Ishikawa (cell line): ENCODE measurements at regions not wholly inside any gene's neighbourhood (a gene's known extent, or its start where the extent isn't known, plus 50 kb on each side); places are given as distances from the start of the nearest gene placed in this dataset.

Experiments
- CEBPB ChIP-seq: IDR thresholded peaks from 2 replicates; pipeline ENCODE4 v1.6.1; 2012
- CREB1 ChIP-seq: IDR thresholded peaks from 2 replicates; pipeline ENCODE4 v1.6.1; 2012; ENCODE audit warnings: low read depth
- EP300 ChIP-seq: IDR thresholded peaks from 2 replicates; pipeline ENCODE4 v1.6.1; 2012; ENCODE audit warnings: borderline replicate concordance
- FOXM1 ChIP-seq: IDR thresholded peaks from 2 replicates; pipeline ENCODE4 v1.6.1; 2012; ENCODE audit warnings: low read depth, borderline replicate concordance
- MAX ChIP-seq: IDR thresholded peaks from 2 replicates; pipeline ENCODE4 v1.6.1; 2012
- RAD21 ChIP-seq: IDR thresholded peaks from 2 replicates; pipeline ENCODE4 v1.6.1; 2012; ENCODE audit warnings: low read depth
- TAF1 ChIP-seq: IDR thresholded peaks from 2 replicates; pipeline ENCODE4 v1.6.1; 2012; ENCODE audit warnings: low read depth, mild to moderate bottlenecking
- TCF12 ChIP-seq: IDR thresholded peaks from 2 replicates; pipeline ENCODE4 v1.6.1; 2012; ENCODE audit warnings: low read depth
- TEAD4 ChIP-seq: IDR thresholded peaks from 2 replicates; pipeline ENCODE4 v1.6.1; 2012
- YY1 ChIP-seq: IDR thresholded peaks from 2 replicates; pipeline ENCODE4 v1.6.1; 2012; ENCODE audit warnings: low read depth
- TF ChIP-seq, protein P1 (sequence below): IDR thresholded peaks from 2 replicates; pipeline ENCODE4 v1.6.1; 2012; ENCODE audit warnings: low read depth, mild to moderate bottlenecking

GRCh38 chr1:221336126-221336525 lies 405.8 kb downstream of the DUSP10 start:
- no peak for TF ChIP-seq RAD21
- TF ChIP-seq FOXM1, result no peak
- no peak for TF ChIP-seq TEAD4
- no peak for TF ChIP-seq YY1
- TF ChIP-seq TAF1, result no peak
- no peak for TF ChIP-seq EP300
- no peak for TF ChIP-seq MAX
- no peak for TF ChIP-seq CREB1
- TF ChIP-seq, protein P1, sequence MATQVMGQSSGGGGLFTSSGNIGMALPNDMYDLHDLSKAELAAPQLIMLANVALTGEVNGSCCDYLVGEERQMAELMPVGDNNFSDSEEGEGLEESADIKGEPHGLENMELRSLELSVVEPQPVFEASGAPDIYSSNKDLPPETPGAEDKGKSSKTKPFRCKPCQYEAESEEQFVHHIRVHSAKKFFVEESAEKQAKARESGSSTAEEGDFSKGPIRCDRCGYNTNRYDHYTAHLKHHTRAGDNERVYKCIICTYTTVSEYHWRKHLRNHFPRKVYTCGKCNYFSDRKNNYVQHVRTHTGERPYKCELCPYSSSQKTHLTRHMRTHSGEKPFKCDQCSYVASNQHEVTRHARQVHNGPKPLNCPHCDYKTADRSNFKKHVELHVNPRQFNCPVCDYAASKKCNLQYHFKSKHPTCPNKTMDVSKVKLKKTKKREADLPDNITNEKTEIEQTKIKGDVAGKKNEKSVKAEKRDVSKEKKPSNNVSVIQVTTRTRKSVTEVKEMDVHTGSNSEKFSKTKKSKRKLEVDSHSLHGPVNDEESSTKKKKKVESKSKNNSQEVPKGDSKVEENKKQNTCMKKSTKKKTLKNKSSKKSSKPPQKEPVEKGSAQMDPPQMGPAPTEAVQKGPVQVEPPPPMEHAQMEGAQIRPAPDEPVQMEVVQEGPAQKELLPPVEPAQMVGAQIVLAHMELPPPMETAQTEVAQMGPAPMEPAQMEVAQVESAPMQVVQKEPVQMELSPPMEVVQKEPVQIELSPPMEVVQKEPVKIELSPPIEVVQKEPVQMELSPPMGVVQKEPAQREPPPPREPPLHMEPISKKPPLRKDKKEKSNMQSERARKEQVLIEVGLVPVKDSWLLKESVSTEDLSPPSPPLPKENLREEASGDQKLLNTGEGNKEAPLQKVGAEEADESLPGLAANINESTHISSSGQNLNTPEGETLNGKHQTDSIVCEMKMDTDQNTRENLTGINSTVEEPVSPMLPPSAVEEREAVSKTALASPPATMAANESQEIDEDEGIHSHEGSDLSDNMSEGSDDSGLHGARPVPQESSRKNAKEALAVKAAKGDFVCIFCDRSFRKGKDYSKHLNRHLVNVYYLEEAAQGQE, result no peak
- no peak for TF ChIP-seq TCF12
- no peak for TF ChIP-seq CEBPB
